BLaER1 treated with 17β-estradiol and CSF1 and Interleukin-3, amounts not matched to agents 10 nM and 100 nM (cell line): ENCODE measurements at regions not wholly inside any gene's neighbourhood (a gene's known extent, or its start where the extent isn't known, plus 50 kb on each side); places are given as distances from the start of the nearest gene placed in this dataset.

Experiments used
- H3K27ac ChIP-seq, 11 experiments: shearing (Covaris generic); formaldehyde crosslinking; 2 replicates each; pipeline ENCODE4 v1.8.1; 2022
- H3K27me3 ChIP-seq, 11 experiments: shearing (Covaris generic); formaldehyde crosslinking; 2 replicates each; pipeline ENCODE4 v1.8.1; 2022
- H3K36me3 ChIP-seq, 11 experiments: shearing (Covaris generic); formaldehyde crosslinking; 2 replicates each; pipeline ENCODE4 v1.8.1; 2022
- H3K4me1 ChIP-seq, 10 experiments: shearing (Covaris generic); formaldehyde crosslinking; 2 replicates each; pipeline ENCODE4 v1.8.1; 2022
- H3K4me2 ChIP-seq, 11 experiments: shearing (Covaris generic); formaldehyde crosslinking; 2 replicates each; pipeline ENCODE4 v1.8.1; 2022
- H3K4me3 ChIP-seq, 10 experiments: shearing (Covaris generic); formaldehyde crosslinking; 2 replicates each; pipeline ENCODE4 v1.8.1; 2022
- H3K9ac ChIP-seq, 11 experiments: shearing (Covaris generic); formaldehyde crosslinking; 2 replicates each; pipeline ENCODE4 v1.8.1; 2022
- H3K9me3 ChIP-seq, 11 experiments: shearing (Covaris generic); formaldehyde crosslinking; replicated peaks in 1 of 11; 2 replicates each; pipeline ENCODE4 v1.8.1; 2022
- H4K20me1 ChIP-seq, 11 experiments: shearing (Covaris generic); formaldehyde crosslinking; 2 replicates each; pipeline ENCODE4 v1.8.1; 2022
- Cebpa-rat ChIP-seq, 11 experiments: shearing (Covaris generic); IDR thresholded peaks; 2 replicates each; pipeline ENCODE4 v1.8.1; 2022

- TF ChIP-seq Cebpa-rat (IDR thresholded peaks at IDR 0.05): no peak
- Histone ChIP-seq H3K4me1 (peaks cover 31 to 57% (median 46%) of the 10 kb centered on the region in 10 experiments), H3K9me3 (no peaks in the 10 kb centered on the region), H3K9ac (no peak overlapping the region), H3K4me2 (peak overlapping the region in 8 of 11 experiments; percentile 70 to 95 (median 90); a peak in 17 of 22 replicates), H3K27ac (no peak overlapping the region), H3K36me3 (no peaks in the 10 kb centered on the region), H4K20me1 (0 out of 22 replicates have a peak, but pooled peaks cover 0 to 5% (median 0%) of the 10 kb centered on the region in 11 experiments), H3K27me3 (peaks cover 0 to 30% (median 0%) of the 10 kb centered on the region in 11 experiments; a peak in 5 of 22 replicates), H3K4me3 (no peak overlapping the region)
Measured at GRCh38 chr17:74098136-74099024, 105.1 kb upstream of the RPL38 start.

- peaks cover 0 to 30% (median 0%) of the 10 kb centered on the region in 11 experiments; a peak in 5 of 22 replicates for H3K27me3 ChIP-seq
- H4K20me1 ChIP-seq: 0 out of 22 replicates have a peak, but pooled peaks cover 0 to 5% (median 0%) of the 10 kb centered on the region in 11 experiments
- 0 out of 22 replicates have a peak overlapping the region, but pooled peaks of 2 of the 11 experiments have one; percentile 7 to 16 for H3K27ac ChIP-seq
- H3K4me2 ChIP-seq: peak overlapping the region; percentile 36 to 95 (median 85)
- H3K36me3 ChIP-seq: no peaks in the 10 kb centered on the region
- peak overlapping the region in 1 of 10 experiments; percentile 30; a peak in 1 of 20 replicates for H3K4me3 ChIP-seq
- H3K9ac ChIP-seq: peak overlapping the region in 2 of 11 experiments; percentile 25 to 26; a peak in 1 of 22 replicates
- H3K4me1 ChIP-seq: peaks cover 32 to 70% (median 55%) of the 10 kb centered on the region in 10 experiments
- H3K9me3 ChIP-seq: no peaks in the 10 kb centered on the region
- no peak for TF ChIP-seq Cebpa-rat (IDR thresholded peaks at IDR 0.05)
Measured at GRCh38 chr17:74099442-74100340, 103.8 kb upstream of the RPL38 start.

GRCh38 chr17:74104921-74105320 lies 98.6 kb upstream of the RPL38 start:
- Histone ChIP-seq H3K27me3 (peaks cover 0 to 19% (median 0%) of the 10 kb centered on the region in 11 experiments; a peak in 4 of 22 replicates), H4K20me1 (0 out of 22 replicates have a peak, but pooled peaks cover 0 to under 1% (median 0%) of the 10 kb centered on the region in 11 experiments), H3K4me3 (no peak overlapping the region), H3K4me2 (peak overlapping the region in 9 of 11 experiments; percentile 29 to 93 (median 67); a peak in 18 of 22 replicates), H3K27ac (no peak overlapping the region), H3K36me3 (no peaks in the 10 kb centered on the region), H3K4me1 (peaks cover 32 to 71% (median 55%) of the 10 kb centered on the region in 10 experiments), H3K9ac (no peak overlapping the region), H3K9me3 (no peaks in the 10 kb centered on the region)
- no peak for TF ChIP-seq Cebpa-rat (IDR thresholded peaks at IDR 0.05)

GRCh38 chr17:74107107-74107506 lies 96.4 kb upstream of the RPL38 start:
- no peak for TF ChIP-seq Cebpa-rat (IDR thresholded peaks at IDR 0.05)
- no peak overlapping the region for H3K4me3 ChIP-seq
- peaks cover 4 to 12% (median 7%) of the 10 kb centered on the region in 11 experiments; a peak in 18 of 22 replicates for H3K9me3 ChIP-seq
- H3K4me1 ChIP-seq: peaks cover 10 to 70% (median 49%) of the 10 kb centered on the region in 10 experiments; a peak in 19 of 20 replicates
- no peak overlapping the region for H3K27ac ChIP-seq
- no peak overlapping the region for H3K9ac ChIP-seq
- no peaks in the 10 kb centered on the region for H4K20me1 ChIP-seq
- H3K4me2 ChIP-seq: no peak overlapping the region
- H3K27me3 ChIP-seq: peaks cover 0 to 19% (median 0%) of the 10 kb centered on the region in 11 experiments; a peak in 10 of 22 replicates
- no peaks in the 10 kb centered on the region for H3K36me3 ChIP-seq

GRCh38 chr17:74108126-74108705 lies 95.3 kb upstream of the RPL38 start:
- H3K9ac ChIP-seq: no peak overlapping the region
- peak overlapping the region in 1 of 11 experiments; percentile 10; a peak in 1 of 22 replicates for H3K4me2 ChIP-seq
- no peak overlapping the region for H3K4me3 ChIP-seq
- peaks cover 6 to 59% (median 38%) of the 10 kb centered on the region in 10 experiments; a peak in 17 of 20 replicates for H3K4me1 ChIP-seq
- peaks cover 0 to 17% (median 0%) of the 10 kb centered on the region in 11 experiments; a peak in 10 of 22 replicates for H3K27me3 ChIP-seq
- H3K9me3 ChIP-seq: peaks cover 10 to 22% (median 18%) of the 10 kb centered on the region in 11 experiments; a peak in 21 of 22 replicates
- TF ChIP-seq Cebpa-rat (IDR thresholded peaks at IDR 0.05): no peak
- H3K27ac ChIP-seq: no peak overlapping the region
- no peaks in the 10 kb centered on the region for H4K20me1 ChIP-seq
- H3K36me3 ChIP-seq: no peaks in the 10 kb centered on the region

- no peak overlapping the region for H3K4me3 ChIP-seq
- peaks cover 0 to 46% (median 21%) of the 10 kb centered on the region in 10 experiments; a peak in 15 of 20 replicates for H3K4me1 ChIP-seq
- no peak for TF ChIP-seq Cebpa-rat (IDR thresholded peaks at IDR 0.05)
- H3K27me3 ChIP-seq: peaks cover 0 to 17% (median 0%) of the 10 kb centered on the region in 11 experiments; a peak in 10 of 22 replicates
- H3K27ac ChIP-seq: no peak overlapping the region
- H3K9me3 ChIP-seq: peaks cover 10 to 29% (median 18%) of the 10 kb centered on the region in 11 experiments; a peak in 21 of 22 replicates
- H3K9ac ChIP-seq: no peak overlapping the region
- peak overlapping the region in 8 of 11 experiments; percentile 36 to 71 (median 55); a peak in 16 of 22 replicates for H3K4me2 ChIP-seq
- no peaks in the 10 kb centered on the region for H4K20me1 ChIP-seq
- H3K36me3 ChIP-seq: no peaks in the 10 kb centered on the region
Measured at GRCh38 chr17:74110467-74110866, 93.0 kb upstream of the RPL38 start.

- Histone ChIP-seq H3K4me3 (no peak overlapping the region), H3K9me3 (peaks cover 10 to 29% (median 18%) of the 10 kb centered on the region in 11 experiments; a peak in 21 of 22 replicates), H4K20me1 (no peaks in the 10 kb centered on the region), H3K9ac (no peak overlapping the region), H3K36me3 (no peaks in the 10 kb centered on the region), H3K27ac (no peak overlapping the region), H3K4me1 (peaks cover 0 to 47% (median 20%) of the 10 kb centered on the region in 10 experiments; a peak in 14 of 20 replicates), H3K4me2 (no peak overlapping the region), H3K27me3 (peaks cover 0 to 17% (median 0%) of the 10 kb centered on the region in 11 experiments; a peak in 10 of 22 replicates)
- TF ChIP-seq Cebpa-rat (IDR thresholded peaks at IDR 0.05): no peak
Measured at GRCh38 chr17:74113326-74113725, 90.2 kb upstream of the RPL38 start.

GRCh38 chr17:74113952-74114351 lies 89.5 kb upstream of the RPL38 start:
- no peak overlapping the region for H3K4me3 ChIP-seq
- H3K27me3 ChIP-seq: peaks cover 0 to 17% (median 0%) of the 10 kb centered on the region in 11 experiments; a peak in 10 of 22 replicates
- H3K9me3 ChIP-seq: peaks cover 10 to 29% (median 18%) of the 10 kb centered on the region in 11 experiments; a peak in 21 of 22 replicates
- no peak for TF ChIP-seq Cebpa-rat (IDR thresholded peaks at IDR 0.05)
- H3K9ac ChIP-seq: no peak overlapping the region
- no peaks in the 10 kb centered on the region for H4K20me1 ChIP-seq
- no peak overlapping the region for H3K27ac ChIP-seq
- no peak overlapping the region for H3K4me2 ChIP-seq
- peaks cover 0 to 41% (median 20%) of the 10 kb centered on the region in 10 experiments; a peak in 14 of 20 replicates for H3K4me1 ChIP-seq
- no peaks in the 10 kb centered on the region for H3K36me3 ChIP-seq
